ENCODE measurements at regions not wholly inside any gene's neighbourhood (a gene's known extent, or its start where the extent isn't known, plus 50 kb on each side); places are given as distances from the start of the nearest gene placed in this dataset.
"Not testable (repeated sequence)": the region's sequence is repeated elsewhere in the genome, so short reads cannot be mapped to it uniquely, and the experiment has no call there.

- DNase-seq: peak in 1 of 2 donors; percentile 29
Measured at GRCh38 chr1:2953688-2954285, 67.5 kb upstream of the ACTRT2 start.

DNA sequence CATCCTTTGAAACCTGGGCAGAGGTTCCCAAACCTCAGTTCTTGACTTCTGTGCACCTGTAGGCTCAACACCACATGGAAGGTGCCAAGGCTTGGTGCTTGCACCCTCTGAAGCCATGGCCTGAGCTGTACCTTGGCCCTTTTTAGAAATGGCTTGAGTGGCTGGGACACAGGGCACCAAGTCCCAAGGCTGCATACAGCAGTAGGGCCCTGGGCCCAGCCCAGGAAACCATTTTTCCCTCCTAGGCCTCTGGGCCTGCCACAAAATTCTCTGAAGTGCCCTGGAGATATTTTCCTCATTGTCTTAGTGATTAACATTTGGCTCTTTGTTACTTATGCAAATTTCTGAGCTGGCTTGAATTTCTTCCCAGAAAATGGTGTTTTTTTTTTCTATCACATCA lies 65.6 kb upstream of the ACTRT2 start:
- DNase-seq: no peak

DNA sequence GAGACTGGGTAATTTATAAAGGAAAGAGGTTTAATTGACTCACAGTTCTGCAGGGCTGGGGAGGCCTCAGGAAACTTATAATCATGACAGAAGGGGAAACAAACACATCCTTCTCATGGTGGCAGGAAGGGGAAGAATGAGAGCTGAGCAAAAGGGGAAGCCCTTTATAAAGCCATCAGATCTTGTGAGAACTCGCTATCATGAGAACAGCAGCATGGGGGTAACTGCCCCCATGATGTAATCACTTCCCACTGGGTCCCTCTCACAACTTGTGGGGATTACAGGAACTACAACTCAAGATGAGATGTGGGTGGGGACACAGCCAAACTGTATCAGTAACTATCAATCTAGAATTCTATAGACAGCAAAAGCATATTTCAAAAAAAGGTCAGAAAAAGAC lies 64.7 kb upstream of the ACTRT2 start:
- DNase-seq: peak; percentile 74 to 76

DNA sequence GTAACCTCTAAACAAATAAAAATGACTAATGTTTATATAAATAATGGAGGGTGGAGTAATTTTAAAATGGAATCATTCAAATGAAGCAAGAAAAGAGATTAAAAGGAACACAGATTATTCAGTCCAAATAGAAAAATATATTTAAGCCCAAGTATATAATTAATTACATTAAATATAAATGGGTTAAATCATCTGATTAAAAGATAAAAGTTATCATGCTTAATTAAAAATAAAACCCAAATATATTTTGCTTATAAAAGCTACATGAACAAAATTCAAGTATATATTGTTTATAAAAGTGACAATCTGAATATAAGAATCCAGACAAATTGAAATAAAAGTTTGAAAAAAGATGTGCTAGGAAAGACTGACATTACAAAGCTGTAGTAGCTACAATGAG lies 63.9 kb upstream of the ACTRT2 start:
- no peak for DNase-seq

- not testable (repeated sequence) for DNase-seq
Measured at GRCh38 chr1:2959881-2960280, 61.4 kb upstream of the ACTRT2 start.

DNA sequence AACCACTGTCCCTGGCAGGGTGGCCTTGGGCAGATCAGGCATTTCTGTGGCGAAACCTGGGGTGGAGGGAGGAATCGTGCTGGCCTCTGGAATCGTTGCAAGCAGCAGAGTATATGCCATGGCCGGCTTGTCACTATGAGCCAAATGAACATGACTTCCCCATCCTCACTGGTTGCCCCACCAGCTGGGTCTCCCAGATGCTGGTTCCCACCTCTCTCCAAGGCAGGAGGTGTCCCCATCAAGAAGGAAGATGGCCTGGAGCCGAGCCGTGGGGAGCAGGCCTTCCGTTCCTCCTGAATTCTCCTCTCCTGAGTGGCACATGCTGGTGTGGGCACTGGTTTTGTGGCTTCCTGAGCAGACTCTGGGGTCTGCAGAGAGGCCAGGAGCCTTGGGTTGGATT lies 60.2 kb upstream of the ACTRT2 start:
- no peak for DNase-seq

- no peak for DNase-seq
Measured at GRCh38 chr1:2961661-2962060, 59.6 kb upstream of the ACTRT2 start.

GRCh38 chr1:2962061-2962460 lies 59.2 kb upstream of the ACTRT2 start:
- no peak for DNase-seq

- no peak for DNase-seq
Measured at GRCh38 chr1:2962541-2962940, 58.7 kb upstream of the ACTRT2 start.

DNA sequence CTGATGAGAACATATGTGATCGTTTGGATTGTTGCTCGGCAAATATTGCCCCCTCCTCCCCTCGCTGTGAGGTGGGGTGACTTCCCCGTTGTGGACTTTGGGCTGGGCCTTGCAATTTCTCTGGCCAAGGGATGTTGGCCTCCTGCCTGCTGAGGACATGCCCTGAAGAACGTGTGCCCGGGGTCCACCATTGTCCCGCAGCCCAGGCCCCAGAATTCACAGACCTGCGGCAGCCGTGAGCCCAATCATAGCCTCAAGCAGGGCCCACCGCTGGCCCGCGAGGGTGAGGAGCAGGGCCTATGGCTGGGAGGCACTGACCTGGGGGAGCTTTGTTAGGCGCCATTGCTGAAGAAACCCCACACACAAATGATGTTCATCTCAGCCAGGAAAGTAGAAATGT lies 58.3 kb upstream of the ACTRT2 start:
- DNase-seq: no peak

DNA sequence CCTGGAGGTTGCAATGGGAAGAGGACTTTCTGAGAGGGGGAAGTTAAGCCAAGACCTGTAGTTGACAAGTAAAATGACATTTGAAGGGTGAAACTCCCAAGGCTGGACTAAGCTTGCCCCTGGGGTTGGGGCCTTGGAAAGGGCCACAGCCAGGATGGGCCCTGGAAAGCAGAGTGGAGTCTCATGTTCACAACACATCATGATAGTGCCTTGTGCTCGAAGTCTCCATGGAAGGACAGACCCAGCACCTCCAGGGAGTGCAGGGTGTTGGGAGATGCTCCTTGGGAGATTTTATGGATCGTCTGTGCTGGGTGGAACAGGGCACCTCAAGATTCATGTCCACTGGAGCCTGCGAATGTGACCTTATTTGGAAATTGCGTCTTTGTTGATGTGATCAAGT lies 55.6 kb upstream of the ACTRT2 start:
- no peak for DNase-seq

DNA sequence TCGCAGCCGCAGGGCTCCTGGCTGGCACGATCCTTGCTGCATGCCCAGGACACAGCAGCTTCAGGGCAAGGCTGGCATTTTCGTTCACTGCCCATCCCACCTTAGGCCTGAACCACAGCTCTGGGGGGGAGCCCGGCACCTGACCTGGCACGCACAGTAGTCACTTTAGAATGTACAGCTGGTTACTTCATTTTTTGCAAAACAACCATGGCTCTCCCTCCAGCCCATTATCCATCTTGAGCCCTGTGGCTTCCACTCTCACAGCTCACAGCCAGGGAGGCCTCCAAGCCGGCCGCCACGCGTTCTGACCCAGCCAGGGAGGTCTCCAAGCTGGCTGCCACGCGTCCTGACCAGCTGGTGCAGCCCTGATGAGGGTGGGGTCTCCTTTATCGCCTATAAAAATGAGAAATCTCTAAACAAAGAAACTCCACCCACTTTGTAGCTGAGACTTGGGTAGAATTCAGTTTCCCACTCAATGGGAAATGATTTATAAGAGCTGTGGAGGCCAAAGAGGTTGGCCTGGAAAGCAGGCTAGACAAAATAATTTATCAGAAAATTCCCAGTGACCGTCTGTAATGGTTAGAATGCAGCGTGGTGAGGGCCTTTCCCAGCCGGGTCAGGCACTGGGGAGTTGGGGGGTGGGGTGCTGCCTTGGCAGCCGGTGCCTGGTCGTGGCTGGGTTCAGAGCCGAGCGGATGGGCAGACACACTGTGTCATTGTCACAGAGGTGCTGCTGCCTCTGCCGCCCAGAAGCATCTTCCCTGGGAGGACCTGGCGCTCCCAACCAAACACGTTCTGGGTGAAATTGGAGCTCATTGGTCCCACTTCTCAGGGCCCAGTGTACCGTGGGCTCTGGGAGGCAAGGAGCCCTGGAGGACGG lies 54.6 kb upstream of the ACTRT2 start:
- DNase-seq: no peak

GRCh38 chr1:2967329-2967725 lies 53.9 kb upstream of the ACTRT2 start:
- DNase-seq: no peak

DNA sequence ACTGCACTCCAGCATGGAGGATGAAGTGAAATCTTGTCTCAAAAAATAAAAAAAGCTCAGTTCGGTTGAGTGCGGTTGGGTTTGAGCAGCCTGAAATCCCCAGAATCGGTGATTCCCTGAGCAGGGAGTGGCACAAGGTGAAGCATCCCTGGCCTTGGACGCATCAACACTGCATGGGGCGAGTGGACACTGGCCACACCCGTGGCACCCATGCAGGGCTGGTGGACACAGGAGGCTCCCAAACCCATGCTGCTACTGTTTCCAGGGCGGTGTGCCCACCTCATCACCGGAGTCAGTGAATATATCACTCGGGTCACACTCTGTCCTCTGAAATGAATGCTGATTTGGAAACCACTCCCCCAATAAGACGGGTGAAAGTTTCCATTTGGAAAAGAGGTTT lies 53.4 kb upstream of the ACTRT2 start:
- DNase-seq: no peak

DNA sequence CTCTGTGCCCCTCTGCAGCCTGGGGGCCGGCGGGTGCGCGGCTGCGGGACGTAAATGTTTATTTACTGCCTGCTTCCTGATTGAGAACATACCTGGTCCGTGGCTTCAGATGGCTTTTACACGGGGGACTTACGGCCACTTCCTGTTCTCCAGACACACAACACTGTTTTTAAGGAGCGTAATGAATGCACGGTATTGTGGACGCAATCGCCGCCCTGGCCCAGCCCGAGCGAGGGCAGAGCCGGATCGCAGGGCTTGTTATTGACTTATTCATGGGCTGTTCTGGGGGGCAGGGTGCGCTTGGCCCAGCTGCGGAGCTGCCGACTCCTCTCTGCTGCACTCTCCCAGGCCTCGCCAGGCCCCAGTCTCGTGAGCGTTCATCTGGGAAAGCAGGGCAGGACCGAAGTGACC lies 52.8 kb upstream of the ACTRT2 start:
- DNase-seq: no peak

GRCh38 chr1:2969011-2969844 lies 52.0 kb upstream of the ACTRT2 start:
- no peak for DNase-seq

DNA sequence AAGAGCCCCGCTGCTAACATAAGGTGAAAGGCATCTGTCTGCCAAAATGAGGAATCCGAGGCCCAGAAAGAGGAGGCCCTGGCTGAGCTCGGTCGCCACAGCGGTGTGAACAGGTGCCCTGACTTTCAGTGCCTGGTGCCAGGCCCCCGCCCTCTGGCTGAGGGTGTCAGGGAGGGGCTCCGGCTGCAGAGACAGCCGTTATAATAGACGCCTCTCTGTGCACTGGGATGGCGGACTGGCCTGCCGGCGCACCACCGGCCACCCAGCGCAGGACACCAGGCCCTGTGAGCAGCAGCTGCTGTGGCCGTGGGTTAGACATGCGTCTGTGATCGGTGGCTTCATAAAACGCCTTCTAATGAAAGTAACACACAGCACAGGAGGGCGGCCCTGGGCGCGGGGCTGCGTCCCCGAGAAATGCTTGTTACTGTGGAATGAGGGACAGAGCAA lies 51.4 kb upstream of the ACTRT2 start:
- no peak for DNase-seq

GRCh38 chr1:2970311-2971071 lies 50.8 kb upstream of the ACTRT2 start:
- no peak for DNase-seq

DNA sequence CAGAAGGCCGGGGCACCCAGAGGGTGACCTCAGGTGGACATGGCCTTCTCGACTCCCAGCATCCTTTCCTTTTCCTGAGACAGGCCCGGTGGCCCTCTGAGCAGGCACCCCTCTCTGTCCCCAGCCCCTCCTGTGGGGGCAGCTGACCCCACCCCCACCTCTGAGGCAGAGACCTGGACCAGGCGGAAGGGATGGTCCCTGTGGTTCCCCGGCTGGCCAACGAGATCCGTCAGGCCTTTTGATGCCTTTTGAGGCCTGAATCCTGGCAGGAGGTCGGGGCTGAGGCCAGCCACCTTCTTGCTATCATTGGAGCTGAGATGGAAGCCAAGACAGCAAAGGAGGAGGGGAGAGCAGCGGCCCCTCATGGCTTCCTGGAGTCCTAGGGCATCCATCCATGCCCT lies 50.2 kb upstream of the ACTRT2 start:
- DNase-seq: no peak
